Gastrocnemius medialis (tissue), 4 donors: ENCODE measurements at regions not wholly inside any gene's neighbourhood (a gene's known extent, or its start where the extent isn't known, plus 50 kb on each side); places are given as distances from the start of the nearest gene placed in this dataset.

Experiments used
- ATAC-seq, 2 donors: fragments of 150-250 bp; one replicate each; pipeline ENCODE4 v1.9.1; 2016
- DNase-seq, 2 donors: peaks; one replicate each; pipeline ENCODE4 v3.0.0-alpha.2; 2019
- H3K27ac ChIP-seq, 4 donors: fragments of 200-600 bp; sonication (generic); 1 replicate in 1 of 4; 2 replicates in 3 of 4; pipeline ENCODE4 v1.5.1; 2016 to 2018; ENCODE audit warnings: mild to moderate bottlenecking in 2 of 4, moderate library complexity in 1 of 4
- H3K27me3 ChIP-seq, 3 donors: fragments of 200-600 bp; sonication (generic) in 2 of 3; 1 replicate in 1 of 3; 2 replicates in 2 of 3; pipeline versions ENCODE4 v1.5.1 to v1.6.0; 2016 to 2019; ENCODE audit warnings: mild to moderate bottlenecking in 1 of 3, moderate library complexity in 1 of 3
- H3K36me3 ChIP-seq, 2 donors: fragments of 200-600 bp; sonication (generic) in 1 of 2; one replicate each; pipeline ENCODE4 v1.5.1; 2017 to 2018
- H3K4me1 ChIP-seq, 2 donors: fragments of 200-600 bp; sonication (generic) in 1 of 2; one replicate each; pipeline ENCODE4 v1.5.1; 2016 to 2017; ENCODE audit warnings: mild to moderate bottlenecking in 2 of 2
- H3K4me3 ChIP-seq, 4 donors: fragments of 200-600 bp; sonication (generic) in 3 of 4; 1 replicate in 1 of 4; 2 replicates in 3 of 4; pipeline ENCODE4 v1.5.1; 2016 to 2019; ENCODE audit warnings: mild to moderate bottlenecking in 2 of 4
- H3K9me3 ChIP-seq, 3 donors: fragments of 200-600 bp; sonication (generic) in 2 of 3; 1 replicate in 1 of 3; 2 replicates in 2 of 3; pipeline ENCODE4 v1.5.1; 2016 to 2019
- CTCF ChIP-seq, 5 experiments: fragments of 450-650 bp in 3 of 5; fragments of 200-600 bp in 2 of 5; sonication (generic) in 2 of 5; IDR thresholded peaks in 4 of 5; conservative IDR thresholded peaks in 1 of 5; 1 replicate in 4 of 5; 2 replicates in 1 of 5; pipeline ENCODE4 v1.5.1; 2016 to 2019; ENCODE audit warnings: antibody characterized with exemption in 5 of 5, mild to moderate bottlenecking in 3 of 5, moderate library complexity in 3 of 5
- POLR2A ChIP-seq, 2 donors: fragments of 450-650 bp; IDR thresholded peaks; one replicate each; pipeline ENCODE4 v1.6.1; 2017; ENCODE audit warnings: antibody characterized with exemption in 2 of 2, mild to moderate bottlenecking in 2 of 2, moderate library complexity in 2 of 2
- in situ Hi-C, 4 donors: fragments of 200-750 bp; cut with MboI; loops; one replicate each; pipeline versions ENCODE4 v1.15.0 to v1.8.0; 2017; ENCODE audit warnings: low sequenced_read_pairs in 4 of 4
- intact Hi-C: fragments of 100-400 bp; cut with DNase I; formaldehyde crosslinking; loops from one replicate; pipeline ENCODE4 v1.15.1; 2023; ENCODE audit warnings: low total_unique reads

- Histone ChIP-seq H3K36me3 (no peaks in the 10 kb centered on the region), H3K9me3 (no peaks in the 10 kb centered on the region), H3K27ac (no peak overlapping the region), H3K27me3 (no peaks in the 10 kb centered on the region), H3K4me1 (no peaks in the 10 kb centered on the region), H3K4me3 (no peak overlapping the region)
- no peak for ATAC-seq
- no peak for DNase-seq
- intact Hi-C loops (no loop called here), in situ Hi-C loops (no loop called here)
- no peak for TF ChIP-seq CTCF (IDR thresholded peaks at IDR 0.05 in 4 of 5, conservative IDR thresholded peaks at IDR 0.05 in 1 of 5)
These were observed 568.8 kb upstream of the SEMA6A start for GRCh38 chr5:117143406-117143805.

DNA sequence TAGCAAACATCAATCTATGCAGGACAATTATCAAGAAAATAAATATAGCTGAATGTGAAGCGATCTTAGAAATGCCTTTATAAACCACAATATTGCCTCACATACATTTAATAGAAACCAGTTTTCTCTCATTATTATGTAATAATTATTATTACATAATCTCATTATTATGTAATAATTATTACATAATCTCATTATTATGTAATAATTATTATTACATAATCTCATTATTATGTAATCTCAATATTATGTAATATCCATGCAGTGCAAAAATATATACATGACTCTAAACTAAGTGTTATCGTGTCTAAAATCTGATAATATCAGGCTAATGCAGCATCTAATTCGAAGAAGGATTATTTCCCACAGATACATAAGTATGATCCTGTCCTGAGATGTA is 563.9 kb upstream of the SEMA6A start:
- in situ Hi-C loops (no loop called here), intact Hi-C loops (no loop called here)
- no peaks in the 10 kb centered on the region for H3K27me3 ChIP-seq
- no peak for ATAC-seq
- TF ChIP-seq CTCF (IDR thresholded peaks at IDR 0.05 in 4 of 5, conservative IDR thresholded peaks at IDR 0.05 in 1 of 5) (no peak), POLR2A (IDR thresholded peaks at IDR 0.05) (no peak)
- no peaks in the 10 kb centered on the region for H3K9me3 ChIP-seq
- H3K27ac ChIP-seq: no peak overlapping the region
- no peak for DNase-seq
- no peak overlapping the region for H3K4me3 ChIP-seq
- H3K36me3 ChIP-seq: no peaks in the 10 kb centered on the region
- no peaks in the 10 kb centered on the region for H3K4me1 ChIP-seq

DNA sequence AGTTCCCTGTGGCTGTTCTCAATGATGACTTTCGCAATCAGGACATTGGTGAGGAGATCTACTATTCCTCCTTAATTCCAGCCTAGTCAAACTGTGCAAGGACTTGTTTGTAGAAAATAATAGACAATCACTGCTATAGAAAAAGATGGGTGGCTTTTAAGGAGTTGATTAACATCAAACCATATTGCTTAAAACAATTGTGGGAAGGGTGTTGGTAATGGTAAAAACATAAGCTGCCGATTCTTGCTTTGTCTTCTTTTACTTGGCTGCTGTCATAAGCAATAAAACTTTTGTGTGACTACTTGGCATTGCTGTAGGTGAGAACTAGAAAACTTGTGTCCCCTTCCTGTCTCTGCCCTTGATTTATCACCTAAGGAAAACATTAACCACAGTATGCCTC is 561.2 kb upstream of the SEMA6A start:
- no peaks in the 10 kb centered on the region for H3K27me3 ChIP-seq
- in situ Hi-C loops: no loop called here
- H3K36me3 ChIP-seq: no peaks in the 10 kb centered on the region
- H3K4me1 ChIP-seq: no peaks in the 10 kb centered on the region
- DNase-seq (no peak), ATAC-seq (peak in 1 of 2 donors; percentile 39)
- H3K9me3 ChIP-seq: no peaks in the 10 kb centered on the region
- H3K27ac ChIP-seq: peak overlapping the region in 1 of 4 donors; percentile 13
- intact Hi-C loops: no loop called here
- no peak overlapping the region for H3K4me3 ChIP-seq
- TF ChIP-seq CTCF (IDR thresholded peaks at IDR 0.05 in 4 of 5, conservative IDR thresholded peaks at IDR 0.05 in 1 of 5) (no peak), POLR2A (IDR thresholded peaks at IDR 0.05) (no peak)

DNA sequence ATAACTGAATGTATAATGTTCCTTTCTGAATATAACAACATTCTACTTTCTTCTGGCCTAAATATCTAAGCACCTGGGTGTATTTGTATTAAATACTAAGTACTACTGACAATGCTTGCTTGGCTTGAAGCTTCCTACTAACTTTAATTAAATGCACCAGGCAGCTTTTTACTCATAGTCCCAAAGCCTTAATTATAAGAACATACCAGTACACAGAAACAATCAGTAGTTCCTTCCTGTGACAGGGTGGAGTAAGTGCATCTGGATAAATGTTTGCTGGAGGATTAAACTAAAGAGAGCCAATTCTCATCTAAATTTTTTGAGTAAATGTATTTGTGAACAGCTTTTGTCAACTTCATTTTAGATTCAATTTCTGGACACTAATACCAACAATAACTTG is 558.6 kb upstream of the SEMA6A start:
- no peaks in the 10 kb centered on the region for H3K9me3 ChIP-seq
- in situ Hi-C loops: no loop called here
- H3K36me3 ChIP-seq: no peaks in the 10 kb centered on the region
- H3K27me3 ChIP-seq: no peaks in the 10 kb centered on the region
- H3K4me3 ChIP-seq: no peak overlapping the region
- intact Hi-C loops: no loop called here
- H3K27ac ChIP-seq: no peak overlapping the region
- ATAC-seq: no peak
- TF ChIP-seq POLR2A (IDR thresholded peaks at IDR 0.05) (no peak), CTCF (IDR thresholded peaks at IDR 0.05 in 4 of 5, conservative IDR thresholded peaks at IDR 0.05 in 1 of 5) (no peak)
- DNase-seq: no peak
- no peaks in the 10 kb centered on the region for H3K4me1 ChIP-seq

DNA sequence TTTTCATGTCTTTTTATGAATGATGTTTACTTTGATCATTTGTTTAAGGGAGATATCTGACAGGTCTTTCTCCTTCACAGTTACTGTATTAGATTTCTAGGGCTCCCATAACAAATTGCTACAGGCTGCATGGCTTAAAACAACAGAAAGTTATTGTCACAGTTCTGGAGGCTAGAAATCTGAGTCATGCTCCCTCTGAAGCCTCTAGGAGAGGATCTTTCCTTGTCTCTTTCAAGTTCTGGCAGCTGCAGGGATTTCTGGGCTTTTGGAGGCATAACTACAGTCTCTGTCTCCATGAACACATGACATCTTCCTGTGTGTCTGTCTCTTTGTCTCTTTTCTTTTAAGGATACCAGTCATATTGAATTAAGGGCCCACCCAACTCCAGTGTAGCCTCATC is 557.3 kb upstream of the SEMA6A start:
- Histone ChIP-seq H3K27me3 (no peaks in the 10 kb centered on the region), H3K4me1 (no peaks in the 10 kb centered on the region), H3K4me3 (no peak overlapping the region), H3K36me3 (no peaks in the 10 kb centered on the region), H3K9me3 (no peaks in the 10 kb centered on the region), H3K27ac (no peak overlapping the region)
- in situ Hi-C loops: no loop called here
- ATAC-seq (no peak), DNase-seq (no peak)
- intact Hi-C loops: no loop called here
- TF ChIP-seq POLR2A (IDR thresholded peaks at IDR 0.05) (no peak), CTCF (IDR thresholded peaks at IDR 0.05 in 4 of 5, conservative IDR thresholded peaks at IDR 0.05 in 1 of 5) (no peak)
